GM18867 (cell line): ENCODE measurements at regions not wholly inside any gene's neighbourhood (a gene's known extent, or its start where the extent isn't known, plus 50 kb on each side); places are given as distances from the start of the nearest gene placed in this dataset.
"Not testable (repeated sequence)": the region's sequence is repeated elsewhere in the genome, so short reads cannot be mapped to it uniquely, and the experiment has no call there.

Experiments used
- ATAC-seq: cut with Tn5 transposase; IDR thresholded peaks from one replicate; pipeline ENCODE4 v1.9.1; 2021; ENCODE audit warnings: mild to moderate bottlenecking, moderate library complexity; ENCODE audit not compliant: unreplicated experiment

DNA sequence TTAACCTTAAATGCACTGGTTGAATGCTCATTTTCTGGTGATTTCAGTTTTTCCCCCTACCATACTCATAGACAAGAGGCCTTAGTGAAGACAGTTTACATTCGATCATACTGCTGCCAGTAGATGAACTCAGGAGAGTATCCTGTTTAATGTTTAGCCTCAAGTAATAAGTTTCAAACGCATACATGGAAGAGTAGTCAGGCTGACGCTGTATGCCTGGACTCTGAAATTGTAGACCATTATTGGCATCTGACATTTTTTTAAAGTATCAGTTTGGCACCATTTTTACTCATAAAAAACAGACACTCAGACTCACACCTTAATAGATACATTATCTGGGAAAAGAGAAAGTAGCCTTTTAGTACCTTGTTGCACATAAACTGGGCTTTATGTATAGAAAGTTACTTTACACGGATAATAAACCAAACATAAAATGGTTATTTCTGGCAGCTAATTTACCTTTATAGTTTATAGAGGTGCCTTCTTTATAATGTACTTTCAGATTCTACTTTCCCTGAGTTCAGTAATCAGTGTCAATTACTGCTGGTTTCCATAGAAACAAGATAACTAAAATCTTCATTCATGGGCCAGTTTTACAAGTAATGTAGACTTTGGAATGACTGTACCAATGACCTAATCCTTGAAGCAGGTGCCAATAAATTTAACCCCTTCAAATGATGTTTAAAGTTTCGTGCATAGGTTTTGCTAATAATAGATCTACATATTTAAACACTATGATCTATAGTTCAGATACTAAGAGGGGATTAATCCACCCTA, 183.8 kb upstream of the ITGA1 start:
- no peak for ATAC-seq

GRCh38 chr5:52605317-52606313, 182.1 kb upstream of the ITGA1 start:
- ATAC-seq: no peak

GRCh38 chr5:52607227-52607824, 180.4 kb upstream of the ITGA1 start:
- no peak for ATAC-seq

GRCh38 chr5:52620315-52620714, 167.4 kb upstream of the ITGA1 start:
- ATAC-seq: no peak

GRCh38 chr5:52623291-52623690, 164.4 kb upstream of the ITGA1 start:
- no peak for ATAC-seq

- no peak for ATAC-seq
Measured at GRCh38 chr5:52624291-52624690, 163.4 kb upstream of the ITGA1 start.

DNA sequence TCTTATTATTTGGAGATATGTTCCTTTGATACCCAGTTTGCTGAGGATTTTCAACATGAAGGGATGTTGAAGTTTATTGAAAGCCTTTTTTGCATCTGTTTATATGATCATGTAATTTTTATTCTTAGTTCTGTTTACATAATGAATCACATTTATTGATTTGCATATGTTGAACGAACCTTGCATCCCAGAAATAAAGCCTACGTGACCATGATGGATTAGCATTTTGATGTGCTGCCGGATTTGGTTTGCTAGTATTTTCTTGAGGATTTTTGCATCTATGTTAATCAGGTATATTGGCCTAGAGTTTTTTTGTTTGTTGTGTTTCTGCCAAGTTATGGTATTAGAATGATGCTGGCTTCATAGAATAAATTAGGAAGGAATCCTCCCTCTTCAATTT, 161.4 kb upstream of the ITGA1 start:
- no peak for ATAC-seq

DNA sequence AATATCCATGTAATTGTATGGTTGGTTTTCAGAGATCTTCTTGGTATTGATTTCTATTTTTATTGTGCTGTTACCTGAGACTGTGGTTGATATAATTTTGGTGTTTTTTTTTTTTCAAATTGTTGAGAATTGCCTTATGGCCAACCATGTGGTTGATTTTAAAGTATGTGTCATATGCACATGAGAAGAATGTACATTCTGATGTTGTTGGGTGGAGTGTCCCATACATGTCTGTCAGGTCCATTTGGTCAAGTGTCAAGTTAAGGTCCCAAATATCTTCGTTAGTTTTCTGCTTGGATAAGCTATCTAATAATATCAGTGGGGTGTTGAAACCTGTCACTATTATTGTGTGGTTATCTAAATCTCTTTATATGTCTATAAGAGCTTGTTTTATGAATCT, 160.0 kb upstream of the ITGA1 start:
- ATAC-seq: no peak

DNA sequence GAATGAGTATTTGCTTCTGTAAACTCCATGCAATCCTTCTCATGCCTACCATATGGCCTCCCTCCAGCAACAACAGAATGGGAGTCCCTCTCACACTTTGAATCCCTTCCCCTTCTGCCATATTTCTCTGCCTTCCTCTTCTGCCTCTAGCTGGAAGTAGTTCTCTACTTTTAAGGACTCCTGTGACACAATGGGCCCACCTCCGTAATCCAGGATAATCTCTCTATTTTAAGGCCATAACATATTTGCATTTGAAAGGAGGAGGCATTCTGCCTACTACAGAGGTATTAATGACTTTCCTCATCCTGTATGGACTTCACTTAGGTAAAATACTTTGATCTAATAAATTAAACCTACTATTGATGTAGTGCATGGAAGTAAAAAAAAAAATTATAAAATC, 155.4 kb upstream of the ITGA1 start:
- ATAC-seq: no peak

DNA sequence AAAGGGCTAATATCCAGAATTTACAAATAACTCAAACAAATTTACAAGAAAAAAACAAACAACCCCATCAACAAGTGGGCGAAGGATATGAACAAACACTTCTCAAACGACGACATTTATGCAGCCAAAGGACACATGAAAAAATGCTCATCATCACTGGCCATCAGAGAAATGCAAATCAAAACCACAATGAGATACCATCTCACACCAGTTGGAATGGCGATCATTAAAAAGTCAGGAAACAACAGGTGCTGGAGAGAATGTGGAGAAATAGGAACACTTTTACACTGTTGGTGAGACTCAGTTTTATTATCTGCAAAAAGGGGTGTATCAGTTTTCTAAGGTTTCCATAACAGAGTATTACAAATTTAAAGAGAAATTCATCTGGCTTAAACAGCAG, 153.5 kb upstream of the ITGA1 start:
- ATAC-seq: not testable (repeated sequence)

- ATAC-seq: no peak
Measured at GRCh38 chr5:52638732-52639131, 149.0 kb upstream of the ITGA1 start.

- ATAC-seq: no peak
Measured at GRCh38 chr5:52648726-52649125, 139.0 kb upstream of the ITGA1 start.

DNA sequence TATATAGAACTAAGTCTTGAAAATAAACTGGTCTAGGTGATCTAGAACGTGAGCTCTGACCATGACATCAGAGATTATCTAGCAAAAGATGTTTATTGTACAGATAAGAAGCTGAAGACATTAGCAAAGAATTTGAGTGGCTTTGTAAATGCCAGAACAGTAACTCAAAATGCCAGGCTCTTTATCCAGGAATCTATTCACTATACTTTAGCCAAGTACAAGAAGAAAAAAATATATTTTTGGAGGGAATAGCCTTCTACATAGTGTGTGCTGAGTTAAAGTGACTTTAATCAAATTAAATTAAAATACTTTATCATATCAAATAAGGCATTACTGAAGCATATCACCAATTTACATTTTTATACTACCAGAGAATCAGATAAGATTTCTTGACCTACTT, 132.6 kb upstream of the ITGA1 start:
- ATAC-seq: no peak

DNA sequence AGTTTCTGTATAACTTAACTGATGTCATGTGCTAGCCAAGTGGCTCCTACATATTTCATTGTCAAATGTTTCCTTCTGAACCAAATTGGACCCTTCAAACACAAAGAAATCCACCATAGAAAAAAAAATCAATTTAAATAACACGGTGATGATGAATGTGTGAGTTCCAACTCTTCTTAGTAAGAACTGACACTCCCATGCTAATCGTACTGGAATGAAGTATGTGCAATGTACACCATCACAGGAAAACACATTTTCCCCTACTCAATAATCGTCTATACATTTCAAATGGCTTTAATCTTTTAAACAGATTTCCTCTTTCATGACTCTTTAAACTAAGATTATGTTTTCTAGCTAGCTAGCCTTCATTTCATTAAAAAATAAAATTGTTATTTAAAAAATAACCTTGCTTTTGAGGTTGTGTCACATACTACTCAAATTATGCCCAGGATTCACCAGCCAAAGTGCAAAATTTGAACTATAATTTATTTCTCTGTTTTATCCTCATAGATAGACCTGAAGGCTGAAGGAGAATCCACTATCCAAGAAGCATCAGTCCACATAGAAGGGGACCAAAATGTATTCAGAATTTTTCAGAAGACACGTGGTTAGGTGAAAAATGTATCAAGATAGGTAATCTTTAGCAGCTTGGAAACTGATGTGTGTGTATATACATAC, 131.0 kb upstream of the ITGA1 start:
- peak; percentile 13 for ATAC-seq

DNA sequence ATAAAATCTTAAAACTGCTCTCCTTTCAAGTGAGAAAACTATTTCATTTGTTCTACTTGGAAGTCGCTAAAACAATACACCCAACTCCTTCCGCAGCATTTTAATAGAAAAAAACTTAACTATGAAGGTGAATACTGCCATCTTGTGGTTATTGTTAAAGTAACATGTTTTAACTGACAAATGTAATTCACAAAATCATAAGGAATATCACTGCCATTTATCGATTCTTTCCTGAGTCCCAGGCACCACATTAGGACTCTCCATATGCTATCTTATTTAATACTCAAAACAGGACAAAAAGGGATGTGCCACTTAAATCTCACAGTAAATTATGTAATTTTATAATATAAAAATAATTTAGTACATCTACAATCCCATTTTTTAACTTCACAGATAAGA, 130.5 kb upstream of the ITGA1 start:
- peak; percentile 60 for ATAC-seq

DNA sequence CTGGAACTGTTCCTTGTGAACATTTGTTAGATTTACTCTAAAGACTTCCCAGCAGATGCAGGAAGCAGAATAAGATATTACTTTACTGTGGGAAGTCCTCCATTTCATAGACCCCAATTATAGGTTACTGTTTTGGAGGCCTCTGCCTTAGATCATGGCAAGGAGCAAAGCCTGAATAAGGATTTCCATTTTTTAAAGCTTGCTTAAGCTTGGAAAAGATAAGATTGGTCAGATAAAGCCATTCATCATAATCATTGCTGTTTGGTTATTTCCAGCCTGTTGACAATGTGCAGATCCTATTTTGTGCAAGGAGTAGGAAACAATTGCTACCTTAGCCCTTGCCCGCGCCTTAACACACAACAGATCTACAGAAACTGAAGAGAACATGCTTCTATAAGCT, 129.5 kb upstream of the ITGA1 start:
- ATAC-seq: no peak

GRCh38 chr5:52660621-52661020, 127.1 kb upstream of the ITGA1 start:
- ATAC-seq: no peak

GRCh38 chr5:52661903-52662595, 125.7 kb upstream of the ITGA1 start:
- no peak for ATAC-seq

DNA sequence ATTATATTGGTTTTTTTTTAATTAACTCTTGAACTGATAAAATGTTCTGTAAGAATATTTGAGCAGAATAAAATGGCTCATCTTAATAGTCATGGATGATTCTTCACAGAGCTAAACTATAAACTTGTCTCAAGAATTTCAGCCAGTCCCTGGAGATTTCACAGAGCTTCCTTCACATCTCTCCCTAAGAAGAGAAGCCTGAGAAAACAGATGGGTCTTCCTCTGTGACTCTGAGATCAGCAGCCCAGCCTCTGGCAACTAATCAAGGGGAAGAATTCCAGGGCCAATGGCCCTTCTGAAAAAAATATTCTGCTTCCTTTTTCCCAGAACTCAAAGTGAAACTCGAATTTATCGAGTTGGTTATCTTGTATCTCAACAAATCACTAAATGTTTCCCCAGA, 122.2 kb upstream of the ITGA1 start:
- ATAC-seq: no peak

GRCh38 chr5:52668139-52668538, 119.6 kb upstream of the ITGA1 start:
- no peak for ATAC-seq
